DMS79 treated with DMSO at 0.1 percent for 48 hours (cell line): ENCODE measurements at regions not wholly inside any gene's neighbourhood (a gene's known extent, or its start where the extent isn't known, plus 50 kb on each side); places are given as distances from the start of the nearest gene placed in this dataset.
A peak's percentile ranks its signal among the peaks of the same experiment; 100 is the strongest.

ENCODE experiments used
- DNase-seq: peaks from one replicate; lab custom pipeline; 2025; lab: John Stamatoyannopoulos, UW

- no peak for DNase-seq
These were observed 111.3 kb downstream of the DAD1 start for GRCh38 chr14:22477569-22478194.

- no peak for DNase-seq
These were observed 112.1 kb downstream of the DAD1 start for GRCh38 chr14:22476887-22477286.

GRCh38 chr14:22476005-22476751 is 112.8 kb downstream of the DAD1 start:
- DNase-seq: no peak

GRCh38 chr14:22475381-22475780 is 113.6 kb downstream of the DAD1 start:
- no peak for DNase-seq

GRCh38 chr14:22474730-22475351 is 114.2 kb downstream of the DAD1 start:
- DNase-seq: no peak

GRCh38 chr14:22472935-22473854 is 115.8 kb downstream of the DAD1 start:
- DNase-seq: peak; percentile 27

- DNase-seq: no peak
These were observed 116.6 kb downstream of the DAD1 start for GRCh38 chr14:22472466-22472865.

- no peak for DNase-seq
These were observed 117.4 kb downstream of the DAD1 start for GRCh38 chr14:22471545-22472121.

GRCh38 chr14:22469538-22470303 is 119.3 kb downstream of the DAD1 start:
- DNase-seq: no peak

GRCh38 chr14:22468830-22469229 is 120.2 kb downstream of the DAD1 start:
- no peak for DNase-seq

GRCh38 chr14:22466491-22466890 is 122.5 kb downstream of the DAD1 start:
- DNase-seq: no peak

- no peak for DNase-seq
These were observed 123.7 kb downstream of the DAD1 start for GRCh38 chr14:22465201-22465840.

GRCh38 chr14:22464422-22465142 is 124.4 kb downstream of the DAD1 start:
- no peak for DNase-seq

- DNase-seq: no peak
These were observed 125.3 kb downstream of the DAD1 start for GRCh38 chr14:22463763-22464173.

GRCh38 chr14:22462923-22463322 is 126.1 kb downstream of the DAD1 start:
- no peak for DNase-seq

GRCh38 chr14:22460461-22461195 is 128.4 kb downstream of the DAD1 start:
- DNase-seq: no peak

- DNase-seq: no peak
These were observed 130.3 kb downstream of the DAD1 start for GRCh38 chr14:22458737-22459136.

- DNase-seq: no peak
These were observed 131.9 kb downstream of the DAD1 start for GRCh38 chr14:22456998-22457594.

- DNase-seq: no peak
These were observed 132.6 kb downstream of the DAD1 start for GRCh38 chr14:22456421-22456820.
